ENCODE measurements at regions not wholly inside any gene's neighbourhood (a gene's known extent, or its start where the extent isn't known, plus 50 kb on each side); places are given as distances from the start of the nearest gene placed in this dataset.

GRCh38 chr4:185874516-185875230, 62.7 kb upstream of the SORBS2 start:
- no peaks in the 10 kb centered on the region for H3K36me3 ChIP-seq (ENCODE audit: control insufficient read depth in 3 of 3, insufficient read depth in 2 of 3, low read depth in 1 of 3, low read length in 3 of 3)
- WGBS, 3 donors: 56 to 61% (median 58%) methylated on average over 3 of the region's 3 CpGs
- no peak for FAIRE-seq
- H3K9me3 ChIP-seq (ENCODE audit: control insufficient read depth in 2 of 2, insufficient read depth in 1 of 2, low read depth in 1 of 2, low read length in 1 of 2): peaks cover 0 to 2% of the 10 kb centered on the region in 2 donors
- no peaks in the 10 kb centered on the region for H3K4me1 ChIP-seq (ENCODE audit: control insufficient read depth in 3 of 3, insufficient read depth in 2 of 3, low read depth in 1 of 3, low read length in 2 of 3)
- no peak for DNase-seq
- peak overlapping the region in 1 of 3 donors; percentile 24 for H3K27ac ChIP-seq (ENCODE audit: low read depth in 1 of 3, low read length in 2 of 3)
- H3K4me3 ChIP-seq (ENCODE audit: low read depth in 1 of 3, low read length in 3 of 3): no peak overlapping the region
- H3K27me3 ChIP-seq (ENCODE audit: control insufficient read depth in 3 of 3, insufficient read depth in 3 of 3, low read length in 3 of 3): no peaks in the 10 kb centered on the region

DNA sequence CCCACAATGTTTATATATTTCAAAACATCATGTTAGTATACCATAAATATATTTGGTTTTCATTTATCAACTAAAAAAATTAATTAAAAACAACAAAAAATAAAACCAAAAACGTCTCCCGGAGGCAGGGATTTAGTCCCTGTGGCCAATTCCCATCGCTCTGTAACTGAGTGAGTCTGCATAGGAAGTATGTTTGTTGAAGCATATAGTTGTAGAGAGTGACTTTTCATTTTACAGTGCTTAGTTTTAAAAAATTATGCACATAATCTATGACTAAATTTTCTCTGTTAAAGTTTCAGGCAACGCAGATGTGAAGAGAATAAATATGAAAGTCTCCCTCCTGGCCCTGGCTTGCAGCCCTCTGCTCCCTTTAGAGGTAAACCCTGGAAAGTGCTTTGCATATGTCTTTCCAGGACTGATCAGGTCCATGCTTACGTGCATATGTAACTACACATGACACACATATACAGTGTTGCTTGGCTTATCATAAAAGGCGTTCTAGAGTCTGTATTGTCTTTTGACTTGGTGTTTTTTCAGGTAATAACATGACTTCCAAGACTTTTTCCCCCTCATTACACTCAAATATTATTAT, 63.4 kb upstream of the SORBS2 start:
- Histone ChIP-seq H3K9me3 (ENCODE audit: control insufficient read depth in 2 of 2, insufficient read depth in 1 of 2, low read depth in 1 of 2, low read length in 1 of 2) (peaks cover 0 to 2% of the 10 kb centered on the region in 2 donors), H3K4me1 (ENCODE audit: control insufficient read depth in 3 of 3, insufficient read depth in 2 of 3, low read depth in 1 of 3, low read length in 2 of 3) (no peaks in the 10 kb centered on the region), H3K4me3 (ENCODE audit: low read depth in 1 of 3, low read length in 3 of 3) (no peak overlapping the region), H3K27me3 (ENCODE audit: control insufficient read depth in 3 of 3, insufficient read depth in 3 of 3, low read length in 3 of 3) (no peaks in the 10 kb centered on the region), H3K27ac (ENCODE audit: low read depth in 1 of 3, low read length in 2 of 3) (no peak overlapping the region), H3K36me3 (ENCODE audit: control insufficient read depth in 3 of 3, insufficient read depth in 2 of 3, low read depth in 1 of 3, low read length in 3 of 3) (no peaks in the 10 kb centered on the region)
- WGBS, 3 donors: 77 to 91% (median 85%) methylated on average over 6 of the region's 6 CpGs
- FAIRE-seq: peak; percentile 19
- DNase-seq: no peak

- Histone ChIP-seq H3K27me3 (ENCODE audit: control insufficient read depth in 3 of 3, insufficient read depth in 3 of 3, low read length in 3 of 3) (no peaks in the 10 kb centered on the region), H3K4me3 (ENCODE audit: low read depth in 1 of 3, low read length in 3 of 3) (no peak overlapping the region), H3K4me1 (ENCODE audit: control insufficient read depth in 3 of 3, insufficient read depth in 2 of 3, low read depth in 1 of 3, low read length in 2 of 3) (no peaks in the 10 kb centered on the region), H3K27ac (ENCODE audit: low read depth in 1 of 3, low read length in 2 of 3) (no peak overlapping the region), H3K9me3 (ENCODE audit: control insufficient read depth in 2 of 2, insufficient read depth in 1 of 2, low read depth in 1 of 2, low read length in 1 of 2) (peaks cover 0 to 2% of the 10 kb centered on the region in 2 donors), H3K36me3 (ENCODE audit: control insufficient read depth in 3 of 3, insufficient read depth in 2 of 3, low read depth in 1 of 3, low read length in 3 of 3) (no peaks in the 10 kb centered on the region)
- DNase-seq (no peak), FAIRE-seq (no peak)
- 89 to 93% (median 90%) methylated on average over 14 of the region's 14 CpGs for WGBS, 3 donors
Observed at GRCh38 chr4:185878633-185879032, 66.6 kb upstream of the SORBS2 start.

DNA sequence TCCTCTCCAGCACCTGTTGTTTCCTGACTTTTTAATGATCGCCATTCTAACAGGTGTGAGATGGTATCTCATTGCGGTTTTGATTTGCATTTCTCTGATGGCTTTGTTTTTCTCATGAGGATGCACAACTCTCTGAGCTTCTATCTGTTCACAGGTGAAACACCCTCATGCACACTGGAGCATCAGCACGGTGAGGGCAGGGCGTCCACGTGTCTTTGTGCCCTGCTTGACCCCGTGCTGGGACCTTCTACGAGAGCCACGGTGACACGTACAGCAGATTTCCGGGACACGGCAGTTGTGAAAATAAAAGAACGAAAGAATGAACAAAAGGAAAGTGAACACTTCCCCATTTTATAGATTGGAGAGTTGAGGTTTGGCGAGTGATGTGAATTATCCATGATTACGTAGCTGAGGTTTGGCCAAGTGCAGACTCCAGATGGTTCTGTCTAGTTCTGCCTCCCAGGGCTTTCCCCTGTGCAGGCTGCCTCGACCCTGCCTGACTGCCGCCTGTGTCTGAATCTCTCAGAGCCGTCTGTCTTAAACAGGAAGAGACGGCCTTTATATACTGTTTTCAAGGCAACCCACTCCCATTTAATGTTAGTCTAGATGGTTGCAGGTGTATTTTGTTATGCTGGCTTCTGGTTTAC, 67.8 kb upstream of the SORBS2 start:
- 83 to 92% (median 89%) methylated on average over 18 of the region's 18 CpGs for WGBS, 3 donors
- no peak overlapping the region for H3K4me3 ChIP-seq (ENCODE audit: low read depth in 1 of 3, low read length in 3 of 3)
- H3K9me3 ChIP-seq (ENCODE audit: control insufficient read depth in 2 of 2, insufficient read depth in 1 of 2, low read depth in 1 of 2, low read length in 1 of 2): peaks cover 0 to 2% of the 10 kb centered on the region in 2 donors
- H3K4me1 ChIP-seq (ENCODE audit: control insufficient read depth in 3 of 3, insufficient read depth in 2 of 3, low read depth in 1 of 3, low read length in 2 of 3): no peaks in the 10 kb centered on the region
- H3K27ac ChIP-seq (ENCODE audit: low read depth in 1 of 3, low read length in 2 of 3): no peak overlapping the region
- no peaks in the 10 kb centered on the region for H3K27me3 ChIP-seq (ENCODE audit: control insufficient read depth in 3 of 3, insufficient read depth in 3 of 3, low read length in 3 of 3)
- FAIRE-seq (no peak), DNase-seq (no peak)
- no peaks in the 10 kb centered on the region for H3K36me3 ChIP-seq (ENCODE audit: control insufficient read depth in 3 of 3, insufficient read depth in 2 of 3, low read depth in 1 of 3, low read length in 3 of 3)

DNA sequence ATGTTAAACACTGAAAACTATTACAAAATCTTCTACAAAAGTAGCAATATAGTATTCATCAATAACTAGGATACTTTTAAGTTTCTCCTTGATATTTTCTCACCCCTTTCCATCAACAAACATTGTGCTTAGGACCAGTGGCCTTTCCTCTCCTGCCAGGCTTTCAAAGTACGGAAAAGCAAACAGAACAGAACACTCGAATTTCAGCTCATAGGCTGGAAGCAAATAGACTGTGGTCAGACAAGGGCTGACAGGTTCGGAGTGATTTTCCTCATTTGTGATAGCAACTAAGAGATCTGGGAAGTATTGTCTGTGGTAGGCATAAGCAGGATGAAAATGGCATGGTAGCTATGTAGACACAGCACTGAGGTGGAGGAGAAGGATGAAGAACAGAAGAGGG, 68.6 kb upstream of the SORBS2 start:
- no peak overlapping the region for H3K27ac ChIP-seq (ENCODE audit: low read depth in 1 of 3, low read length in 2 of 3)
- no peak for FAIRE-seq
- 52 to 70% (median 62%) methylated on average over 3 of the region's 3 CpGs for WGBS, 3 donors

DNA sequence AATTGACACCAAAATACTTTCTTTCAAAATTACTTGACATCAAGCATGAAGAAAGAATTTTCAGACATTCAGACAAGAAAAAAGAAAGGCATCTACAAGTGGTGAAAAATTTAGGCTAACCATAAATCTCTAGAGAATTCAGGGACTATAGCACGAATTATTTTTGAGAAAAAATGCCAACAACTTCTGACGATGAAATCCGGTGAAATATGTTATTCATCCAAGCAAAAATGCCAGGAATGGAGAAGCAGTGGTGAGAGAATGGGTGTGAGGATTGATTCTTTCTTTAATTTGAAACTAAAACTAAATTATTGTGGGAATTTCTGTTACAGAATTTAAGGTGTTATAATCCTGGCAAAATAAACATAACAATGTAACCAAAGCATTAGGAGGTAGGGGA, 69.4 kb upstream of the SORBS2 start:
- DNase-seq: no peak

More for the DNA sequence above, 68.6 kb upstream of the SORBS2 start:
- Histone ChIP-seq H3K4me1 (ENCODE audit: control insufficient read depth in 3 of 3, insufficient read depth in 2 of 3, low read depth in 1 of 3, low read length in 2 of 3) (no peaks in the 10 kb centered on the region), H3K36me3 (ENCODE audit: control insufficient read depth in 3 of 3, insufficient read depth in 2 of 3, low read depth in 1 of 3, low read length in 3 of 3) (no peaks in the 10 kb centered on the region), H3K9me3 (ENCODE audit: control insufficient read depth in 2 of 2, insufficient read depth in 1 of 2, low read depth in 1 of 2, low read length in 1 of 2) (peaks cover 0 to 2% of the 10 kb centered on the region in 2 donors), H3K4me3 (ENCODE audit: low read depth in 1 of 3, low read length in 3 of 3) (no peak overlapping the region), H3K27me3 (ENCODE audit: control insufficient read depth in 3 of 3, insufficient read depth in 3 of 3, low read length in 3 of 3) (no peaks in the 10 kb centered on the region)
- no peak for DNase-seq

GRCh38 chr4:185883591-185883990, 71.6 kb upstream of the SORBS2 start:
- FAIRE-seq (no peak), DNase-seq (no peak)
- no peak overlapping the region for H3K4me3 ChIP-seq (ENCODE audit: low read depth in 1 of 3, low read length in 3 of 3)
- H3K27me3 ChIP-seq (ENCODE audit: control insufficient read depth in 3 of 3, insufficient read depth in 3 of 3, low read length in 3 of 3): no peaks in the 10 kb centered on the region
- peaks cover 0 to 2% of the 10 kb centered on the region in 2 donors for H3K9me3 ChIP-seq (ENCODE audit: control insufficient read depth in 2 of 2, insufficient read depth in 1 of 2, low read depth in 1 of 2, low read length in 1 of 2)
- H3K27ac ChIP-seq (ENCODE audit: low read depth in 1 of 3, low read length in 2 of 3): no peak overlapping the region
- 88 to 95% (median 93%) methylated on average over 5 of the region's 5 CpGs for WGBS, 3 donors
- H3K36me3 ChIP-seq (ENCODE audit: control insufficient read depth in 3 of 3, insufficient read depth in 2 of 3, low read depth in 1 of 3, low read length in 3 of 3): no peaks in the 10 kb centered on the region
- no peaks in the 10 kb centered on the region for H3K4me1 ChIP-seq (ENCODE audit: control insufficient read depth in 3 of 3, insufficient read depth in 2 of 3, low read depth in 1 of 3, low read length in 2 of 3)

More for the DNA sequence above, 69.4 kb upstream of the SORBS2 start:
- H3K27me3 ChIP-seq (ENCODE audit: control insufficient read depth in 3 of 3, insufficient read depth in 3 of 3, low read length in 3 of 3): no peaks in the 10 kb centered on the region
- H3K4me3 ChIP-seq (ENCODE audit: low read depth in 1 of 3, low read length in 3 of 3): no peak overlapping the region
- H3K27ac ChIP-seq (ENCODE audit: low read depth in 1 of 3, low read length in 2 of 3): no peak overlapping the region
- no peaks in the 10 kb centered on the region for H3K36me3 ChIP-seq (ENCODE audit: control insufficient read depth in 3 of 3, insufficient read depth in 2 of 3, low read depth in 1 of 3, low read length in 3 of 3)
- H3K4me1 ChIP-seq (ENCODE audit: control insufficient read depth in 3 of 3, insufficient read depth in 2 of 3, low read depth in 1 of 3, low read length in 2 of 3): no peaks in the 10 kb centered on the region
- WGBS, 3 donors: 87 to 91% (median 91%) methylated on average over 3 of the region's 3 CpGs
- H3K9me3 ChIP-seq (ENCODE audit: control insufficient read depth in 2 of 2, insufficient read depth in 1 of 2, low read depth in 1 of 2, low read length in 1 of 2): peaks cover 0 to 2% of the 10 kb centered on the region in 2 donors
- no peak for FAIRE-seq

GRCh38 chr4:185885075-185885474, 73.1 kb upstream of the SORBS2 start:
- no peaks in the 10 kb centered on the region for H3K9me3 ChIP-seq (ENCODE audit: control insufficient read depth in 2 of 2, insufficient read depth in 1 of 2, low read depth in 1 of 2, low read length in 1 of 2)
- H3K4me3 ChIP-seq (ENCODE audit: low read depth in 1 of 3, low read length in 3 of 3): no peak overlapping the region
- WGBS, 3 donors: 78 to 87% (median 85%) methylated on average over 6 of the region's 6 CpGs
- FAIRE-seq (no peak), DNase-seq (no peak)
- no peak overlapping the region for H3K27ac ChIP-seq (ENCODE audit: low read depth in 1 of 3, low read length in 2 of 3)
- H3K4me1 ChIP-seq (ENCODE audit: control insufficient read depth in 3 of 3, insufficient read depth in 2 of 3, low read depth in 1 of 3, low read length in 2 of 3): no peaks in the 10 kb centered on the region
- H3K27me3 ChIP-seq (ENCODE audit: control insufficient read depth in 3 of 3, insufficient read depth in 3 of 3, low read length in 3 of 3): no peaks in the 10 kb centered on the region
- H3K36me3 ChIP-seq (ENCODE audit: control insufficient read depth in 3 of 3, insufficient read depth in 2 of 3, low read depth in 1 of 3, low read length in 3 of 3): no peaks in the 10 kb centered on the region
